GM12865 (cell line): ENCODE measurements at regions not wholly inside any gene's neighbourhood (a gene's known extent, or its start where the extent isn't known, plus 50 kb on each side); places are given as distances from the start of the nearest gene placed in this dataset.

Experiments
- DNase-seq: peaks from one replicate; pipeline ENCODE4 v3.0.0; 2010; ENCODE audit warnings: low read depth
- H3K4me3 ChIP-seq: 2 replicates; pipeline ENCODE4 v1.5.1; 2011; ENCODE audit warnings: mild to moderate bottlenecking, low read depth, low read length, control low read depth
- CTCF ChIP-seq: IDR thresholded peaks from 2 replicates; pipeline ENCODE4 v1.5.1; 2011; ENCODE audit warnings: low read length, control low read depth, low read depth, inconsistent platforms; ENCODE audit not compliant: insufficient read depth; ENCODE audit errors: missing control alignments

GRCh38 chr1:244248426-244248825 is 197.3 kb downstream of the ZBTB18 start:
- no peak for TF ChIP-seq CTCF
- no peak for DNase-seq
- no peak overlapping the region for H3K4me3 ChIP-seq

GRCh38 chr1:244252211-244252610 is 199.5 kb downstream of the ADSS2 start:
- no peak overlapping the region for H3K4me3 ChIP-seq
- TF ChIP-seq CTCF, result no peak
- no peak for DNase-seq

- H3K4me3 ChIP-seq, result no peak overlapping the region
- DNase-seq, result peak; percentile 42
- TF ChIP-seq CTCF, result no peak
Observed at GRCh38 chr1:244254467-244254866, 197.2 kb downstream of the ADSS2 start.

GRCh38 chr1:244255426-244255965 is 196.2 kb downstream of the ADSS2 start:
- TF ChIP-seq CTCF, result no peak
- DNase-seq, result no peak

GRCh38 chr1:244256086-244256676 is 195.5 kb downstream of the ADSS2 start:
- no peak for TF ChIP-seq CTCF
- H3K4me3 ChIP-seq, result no peak overlapping the region
- no peak for DNase-seq

More at GRCh38 chr1:244255426-244255965, 196.2 kb downstream of the ADSS2 start:
- no peak overlapping the region for H3K4me3 ChIP-seq

GRCh38 chr1:244264163-244264562 is 187.5 kb downstream of the ADSS2 start:
- no peak for TF ChIP-seq CTCF
- no peak for DNase-seq
- H3K4me3 ChIP-seq, result no peak overlapping the region

- no peak for DNase-seq
- no peak for TF ChIP-seq CTCF
- H3K4me3 ChIP-seq, result no peak overlapping the region
Observed at GRCh38 chr1:244265507-244265906, 186.2 kb downstream of the ADSS2 start.
